Activated T-helper 2 cell treated with anti-CD3 and anti-CD28 coated beads, Interferon-gamma antibody, Interleukin-2, Interleukin-4, amounts not matched to agents 10 μg/mL and 5 μg/mL and 100 μg/mL, durations not matched to agents 14 hours and 24 hours and 36 hours (primary cell): ENCODE measurements at regions not wholly inside any gene's neighbourhood (a gene's known extent, or its start where the extent isn't known, plus 50 kb on each side); places are given as distances from the start of the nearest gene placed in this dataset.
"Not testable (repeated sequence)": the region's sequence is repeated elsewhere in the genome, so short reads cannot be mapped to it uniquely, and the experiment has no call there.

Experiments used
- DNase-seq: peaks from one replicate; pipeline ENCODE4 v3.0.0; 2021; ENCODE audit warnings: low spot score
- H3K27ac Mint-ChIP-seq: one replicate; pipeline ENCODE4 v1.8.0; 2021; ENCODE audit warnings: mixed read lengths
- H3K27me3 Mint-ChIP-seq: one replicate; pipeline ENCODE4 v1.8.0; 2021; ENCODE audit warnings: low read depth, mixed read lengths
- H3K36me3 Mint-ChIP-seq: one replicate; pipeline ENCODE4 v1.8.0; 2021; ENCODE audit warnings: low read depth, mixed read lengths
- H3K4me1 Mint-ChIP-seq: one replicate; pipeline ENCODE4 v1.8.0; 2021; ENCODE audit warnings: low read depth, mixed read lengths
- H3K4me3 Mint-ChIP-seq: one replicate; pipeline ENCODE4 v1.8.0; 2021; ENCODE audit warnings: low read depth, mild to moderate bottlenecking, moderate library complexity, mixed read lengths
- H3K9me3 Mint-ChIP-seq: one replicate; pipeline ENCODE4 v1.8.0; 2021; ENCODE audit warnings: mixed read lengths
- intact Hi-C: fragments of 100-400 bp; cut with micrococcal nuclease; formaldehyde crosslinking; loops from one replicate; pipeline ENCODE4 v1.15.1; 2023

DNA sequence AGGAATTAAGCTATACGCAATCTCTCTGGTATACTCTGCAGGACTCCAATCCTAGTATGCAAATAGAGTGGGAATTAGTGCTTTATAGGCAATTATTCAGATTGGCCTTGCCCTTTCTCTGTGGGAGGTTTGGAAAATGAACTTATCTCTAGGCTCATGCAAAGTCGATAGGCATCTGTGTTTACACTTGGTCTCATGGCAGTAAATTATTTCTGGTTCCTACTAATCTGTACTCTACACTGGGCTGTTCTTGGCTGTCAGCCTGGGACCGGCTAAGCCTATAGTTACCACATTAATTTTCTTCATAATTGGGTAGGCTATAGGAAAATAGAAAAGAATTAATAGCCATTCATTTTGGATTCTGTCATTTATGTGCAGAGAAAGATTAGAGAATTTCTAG lies 544.6 kb downstream of the AMY1C start:
- Mint-ChIP-seq H3K4me3 (no peak overlapping the region), H3K36me3 (no peaks in the 10 kb centered on the region), H3K27ac (no peak overlapping the region), H3K9me3 (peaks cover 25% of the 10 kb centered on the region), H3K27me3 (no peaks in the 10 kb centered on the region), H3K4me1 (no peaks in the 10 kb centered on the region)
- DNase-seq: no peak
- intact Hi-C loops: no loop called here

DNA sequence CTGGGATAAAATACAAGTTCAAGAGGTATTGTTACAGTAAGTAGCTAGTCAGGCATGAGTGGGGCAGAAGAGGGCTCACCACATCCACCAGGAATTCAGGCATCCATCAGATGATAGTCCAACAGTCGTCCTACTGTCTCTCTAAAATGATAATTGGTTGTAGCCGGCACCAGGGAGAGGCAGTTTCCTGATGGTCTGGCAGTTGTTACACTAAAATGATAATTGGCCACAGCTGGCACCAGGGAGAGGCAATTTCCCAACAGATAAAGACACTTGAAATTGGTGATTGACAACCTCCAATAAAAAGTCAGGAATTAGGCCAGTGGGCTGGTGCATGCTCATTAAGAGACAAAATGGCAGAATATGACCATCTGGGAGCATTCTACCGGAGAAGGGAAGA lies 545.8 kb downstream of the AMY1C start:
- peaks cover 25% of the 10 kb centered on the region for H3K9me3 Mint-ChIP-seq
- H3K4me1 Mint-ChIP-seq: no peaks in the 10 kb centered on the region
- no peak overlapping the region for H3K27ac Mint-ChIP-seq
- intact Hi-C loops: no loop called here
- no peaks in the 10 kb centered on the region for H3K27me3 Mint-ChIP-seq
- no peak overlapping the region for H3K4me3 Mint-ChIP-seq
- no peak for DNase-seq
- H3K36me3 Mint-ChIP-seq: no peaks in the 10 kb centered on the region

DNA sequence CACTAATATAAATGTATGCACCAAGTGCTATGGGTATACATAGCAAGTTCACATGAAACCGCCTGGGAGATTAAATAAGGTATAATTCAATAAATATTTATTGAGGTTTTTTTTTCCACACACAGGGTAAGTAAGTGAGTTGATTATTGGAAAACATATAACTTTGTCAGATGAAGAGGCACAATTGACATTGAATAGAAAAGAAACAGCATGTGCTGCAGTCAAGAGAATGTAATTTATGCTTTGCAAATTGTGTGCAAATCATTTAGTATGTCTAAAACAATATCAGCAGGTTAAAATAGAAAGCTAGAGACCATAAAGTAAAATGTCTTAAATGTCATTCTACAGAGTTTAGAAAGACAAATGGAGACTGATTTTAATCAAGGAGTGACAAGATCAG lies 560.0 kb downstream of the AMY1C start:
- DNase-seq: no peak
- Mint-ChIP-seq H3K9me3 (peaks cover 47% of the 10 kb centered on the region), H3K4me1 (no peaks in the 10 kb centered on the region), H3K36me3 (no peaks in the 10 kb centered on the region), H3K27ac (no peak overlapping the region), H3K4me3 (no peak overlapping the region), H3K27me3 (no peaks in the 10 kb centered on the region)
- intact Hi-C loops: no loop called here

DNA sequence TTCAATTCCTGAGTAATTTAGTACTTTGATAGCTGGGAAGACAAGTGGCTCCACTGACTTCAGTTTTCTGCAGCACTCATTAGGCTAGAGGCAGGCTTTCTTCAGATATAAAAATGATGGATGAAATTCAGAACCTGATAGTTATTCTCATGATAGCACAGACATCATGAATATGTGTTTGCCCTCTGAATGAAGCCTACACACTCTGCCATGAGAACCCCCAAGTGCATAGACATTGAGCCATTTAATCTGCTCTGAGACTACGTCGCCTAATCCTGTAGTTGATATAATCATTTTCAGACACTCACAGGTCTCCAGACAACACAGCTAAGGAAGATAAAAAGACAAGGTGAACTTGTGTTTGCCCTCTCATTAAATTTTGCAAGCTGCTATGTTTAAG lies 566.1 kb downstream of the AMY1C start:
- Mint-ChIP-seq H3K4me1 (no peaks in the 10 kb centered on the region), H3K27me3 (no peaks in the 10 kb centered on the region), H3K4me3 (no peak overlapping the region), H3K27ac (no peak overlapping the region), H3K36me3 (no peaks in the 10 kb centered on the region), H3K9me3 (peaks cover 43% of the 10 kb centered on the region)
- intact Hi-C loops: no loop called here
- no peak for DNase-seq

DNA sequence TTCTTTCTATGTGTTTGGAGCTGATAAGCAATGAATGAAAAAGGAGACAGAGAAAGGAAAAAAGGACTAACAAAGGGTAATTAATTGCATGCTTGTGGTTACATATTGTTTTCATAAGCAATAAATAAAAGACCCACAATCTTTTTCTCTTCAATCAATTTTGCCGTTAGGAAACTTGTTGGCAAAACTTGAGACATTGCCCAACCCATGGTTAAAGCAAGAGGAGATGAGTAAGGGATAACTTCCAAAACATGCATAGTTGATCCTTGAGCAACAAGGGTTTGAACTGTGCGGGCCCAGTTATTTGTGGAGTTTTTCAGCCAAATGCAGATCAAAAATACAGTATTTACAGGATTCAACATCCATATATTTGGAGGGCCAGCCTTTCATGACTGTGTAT lies 572.4 kb downstream of the AMY1C start:
- Mint-ChIP-seq H3K36me3 (no peaks in the 10 kb centered on the region), H3K4me1 (no peaks in the 10 kb centered on the region), H3K4me3 (no peak overlapping the region), H3K9me3 (peaks cover 30% of the 10 kb centered on the region), H3K27me3 (no peaks in the 10 kb centered on the region), H3K27ac (no peak overlapping the region)
- DNase-seq: no peak
- intact Hi-C loops: no loop called here

DNA sequence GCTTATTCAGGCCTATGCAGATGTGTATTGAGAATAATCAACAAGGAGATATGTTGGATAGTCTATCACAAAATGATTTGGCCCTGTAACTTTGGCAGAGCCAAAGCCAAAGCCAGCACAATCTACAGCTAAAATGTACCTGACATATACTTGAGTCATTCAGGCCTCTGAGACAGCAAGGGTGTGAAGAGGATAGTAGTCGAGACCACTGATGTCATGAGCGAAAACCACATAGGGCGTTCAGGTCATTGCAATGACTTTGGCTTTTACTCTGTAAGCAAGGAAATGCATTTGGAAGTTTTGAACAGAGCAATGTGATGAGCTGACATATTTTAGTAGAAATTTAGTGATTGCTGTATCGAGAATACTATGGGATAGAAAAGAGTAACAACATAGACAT lies 579.6 kb downstream of the AMY1C start:
- H3K36me3 Mint-ChIP-seq: no peaks in the 10 kb centered on the region
- H3K4me1 Mint-ChIP-seq: no peaks in the 10 kb centered on the region
- intact Hi-C loops: no loop called here
- H3K9me3 Mint-ChIP-seq: peaks cover 36% of the 10 kb centered on the region
- H3K27me3 Mint-ChIP-seq: no peaks in the 10 kb centered on the region
- no peak for DNase-seq
- no peak overlapping the region for H3K27ac Mint-ChIP-seq
- no peak overlapping the region for H3K4me3 Mint-ChIP-seq

DNA sequence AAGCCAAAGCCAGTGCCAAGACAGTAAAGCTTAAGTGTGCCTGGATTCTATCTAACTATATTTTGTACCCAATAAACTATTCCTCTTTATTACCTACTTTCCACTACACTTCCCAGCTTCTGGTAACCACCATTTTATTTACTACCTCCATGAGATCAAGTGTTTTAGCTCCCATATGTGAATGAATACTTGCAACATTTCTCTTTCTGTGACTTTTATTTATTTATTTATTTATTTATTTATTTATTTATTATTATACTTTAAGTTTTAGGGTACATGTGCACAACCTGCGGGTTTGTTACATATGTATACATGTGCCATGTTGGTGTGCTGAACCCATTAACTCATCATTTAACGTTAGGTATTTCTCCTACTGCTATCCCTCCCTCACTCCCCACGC lies 582.1 kb downstream of the AMY1C start:
- peaks cover 47% of the 10 kb centered on the region for H3K9me3 Mint-ChIP-seq
- no peaks in the 10 kb centered on the region for H3K4me1 Mint-ChIP-seq
- H3K27me3 Mint-ChIP-seq: no peaks in the 10 kb centered on the region
- intact Hi-C loops: no loop called here
- DNase-seq: no peak
- no peak overlapping the region for H3K4me3 Mint-ChIP-seq
- no peaks in the 10 kb centered on the region for H3K36me3 Mint-ChIP-seq
- H3K27ac Mint-ChIP-seq: no peak overlapping the region

DNA sequence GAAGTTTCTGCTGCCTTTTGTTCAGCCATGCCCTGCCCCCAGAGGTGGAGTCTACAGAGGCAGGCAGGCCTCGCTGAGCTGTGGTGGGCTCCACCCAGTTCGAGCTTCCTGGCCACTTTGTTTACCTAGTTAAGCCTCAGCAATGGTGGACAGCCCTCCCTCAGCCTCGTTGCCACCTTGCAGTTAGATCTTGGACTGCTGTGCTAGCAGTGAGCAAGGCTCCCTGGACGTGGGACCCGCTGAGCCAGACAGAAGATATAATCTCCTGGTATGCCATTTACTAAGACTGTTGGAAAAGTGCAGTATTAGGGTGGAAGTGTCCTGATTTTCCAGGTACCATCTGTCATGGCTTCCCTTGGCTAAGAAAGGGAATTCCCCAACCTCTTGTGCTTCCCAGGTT lies 588.2 kb downstream of the AMY1C start:
- H3K36me3 Mint-ChIP-seq, H3K27ac Mint-ChIP-seq, H3K4me3 Mint-ChIP-seq, H3K27me3 Mint-ChIP-seq, intact Hi-C loops, DNase-seq, H3K4me1 Mint-ChIP-seq: not testable (repeated sequence)
- peaks cover 58% of the 10 kb centered on the region for H3K9me3 Mint-ChIP-seq

DNA sequence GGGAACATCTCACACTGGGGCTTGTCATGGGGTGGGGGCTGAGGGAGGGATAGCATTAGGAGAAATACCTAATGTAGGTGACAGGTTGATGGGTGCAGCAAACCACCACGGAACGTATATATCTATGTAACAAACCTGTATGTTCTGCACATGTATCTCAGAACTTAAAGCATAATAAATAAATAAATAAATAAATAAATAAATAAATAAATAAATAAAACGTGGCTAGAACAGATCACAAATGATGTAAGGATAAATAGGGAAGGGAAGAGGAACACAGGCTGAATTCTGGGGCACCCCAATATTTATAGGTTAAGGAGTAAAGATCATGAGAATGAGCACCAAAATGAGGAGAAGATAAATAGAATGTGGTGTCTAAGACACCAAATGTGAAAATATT lies 592.2 kb downstream of the AMY1C start:
- H3K27me3 Mint-ChIP-seq: no peaks in the 10 kb centered on the region
- H3K4me3 Mint-ChIP-seq: no peak overlapping the region
- no peak overlapping the region for H3K27ac Mint-ChIP-seq
- H3K9me3 Mint-ChIP-seq: peaks cover 51% of the 10 kb centered on the region
- no peak for DNase-seq
- H3K4me1 Mint-ChIP-seq: no peaks in the 10 kb centered on the region
- H3K36me3 Mint-ChIP-seq: no peaks in the 10 kb centered on the region
- intact Hi-C loops: no loop called here

DNA sequence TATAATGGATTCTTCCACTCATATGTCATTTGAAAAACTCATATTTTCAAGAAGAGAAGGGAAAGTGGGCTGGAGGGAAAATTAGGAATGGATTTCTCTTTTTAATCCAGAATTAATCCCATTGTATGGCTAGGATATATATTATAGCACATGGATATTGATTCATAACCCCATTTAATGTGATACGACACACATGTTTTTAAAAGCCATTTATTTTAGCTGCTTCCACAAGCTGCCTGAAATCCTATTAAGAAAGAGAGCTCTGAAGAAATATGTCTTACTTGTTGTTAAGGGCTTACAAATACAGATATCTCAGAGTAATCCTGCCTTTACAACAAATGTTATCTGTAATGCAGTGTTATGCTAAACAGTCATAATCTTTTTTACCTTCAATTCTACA lies 598.6 kb downstream of the AMY1C start:
- Mint-ChIP-seq H3K27me3 (no peaks in the 10 kb centered on the region), H3K9me3 (peaks cover 42% of the 10 kb centered on the region)
- intact Hi-C loops: no loop called here

DNA sequence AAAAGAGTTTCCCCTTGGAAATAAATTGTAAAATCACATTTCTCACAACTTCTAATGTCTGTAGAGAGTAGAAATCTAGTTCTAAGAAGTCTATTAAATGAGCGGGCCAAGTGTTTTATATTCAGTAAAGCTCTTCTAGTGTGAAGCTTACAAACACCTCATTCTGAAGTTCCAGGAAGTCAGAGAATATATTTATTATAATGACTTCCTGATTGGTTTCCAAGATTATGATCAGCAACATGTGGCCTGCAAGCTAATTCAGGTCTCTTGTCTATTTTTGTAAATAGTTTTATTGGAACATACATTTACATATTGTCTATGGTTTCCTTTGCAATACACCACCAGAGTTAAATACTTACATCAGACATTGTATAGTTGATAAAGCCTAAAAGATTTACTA lies 603.9 kb downstream of the AMY1C start:
- Mint-ChIP-seq H3K9me3 (peaks cover 20% of the 10 kb centered on the region), H3K36me3 (no peaks in the 10 kb centered on the region), H3K4me1 (no peaks in the 10 kb centered on the region), H3K27ac (no peak overlapping the region), H3K27me3 (no peaks in the 10 kb centered on the region), H3K4me3 (no peak overlapping the region)
- intact Hi-C loops: no loop called here
- no peak for DNase-seq

More for the DNA sequence above, 598.6 kb downstream of the AMY1C start:
- no peak for DNase-seq
- Mint-ChIP-seq H3K27ac (no peak overlapping the region), H3K4me3 (no peak overlapping the region), H3K36me3 (no peaks in the 10 kb centered on the region), H3K4me1 (no peaks in the 10 kb centered on the region)

DNA sequence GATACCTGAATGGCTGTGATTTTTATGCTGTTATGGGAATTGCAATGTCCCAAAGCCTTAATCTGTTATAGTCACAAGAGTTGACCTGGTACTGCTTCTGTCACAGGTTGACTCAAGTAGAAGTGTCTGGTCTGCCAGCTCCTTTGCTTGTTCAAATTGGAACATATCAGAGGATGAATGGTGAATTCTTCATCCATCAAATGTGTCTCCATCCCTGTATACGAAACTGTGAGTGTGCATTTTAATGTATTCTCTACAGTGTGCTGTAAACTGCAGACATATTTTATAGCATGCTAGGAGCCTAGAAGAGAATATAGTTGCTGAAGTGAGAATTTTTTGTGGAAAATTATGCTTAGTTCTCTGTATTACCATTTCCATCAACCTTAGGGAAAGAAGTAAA lies 608.4 kb downstream of the AMY1C start:
- peaks cover 30% of the 10 kb centered on the region for H3K9me3 Mint-ChIP-seq
- no peak overlapping the region for H3K27ac Mint-ChIP-seq
- no peaks in the 10 kb centered on the region for H3K36me3 Mint-ChIP-seq
- no peaks in the 10 kb centered on the region for H3K4me1 Mint-ChIP-seq
- intact Hi-C loops: no loop called here
- no peak overlapping the region for H3K4me3 Mint-ChIP-seq
- H3K27me3 Mint-ChIP-seq: no peaks in the 10 kb centered on the region
- DNase-seq: no peak

DNA sequence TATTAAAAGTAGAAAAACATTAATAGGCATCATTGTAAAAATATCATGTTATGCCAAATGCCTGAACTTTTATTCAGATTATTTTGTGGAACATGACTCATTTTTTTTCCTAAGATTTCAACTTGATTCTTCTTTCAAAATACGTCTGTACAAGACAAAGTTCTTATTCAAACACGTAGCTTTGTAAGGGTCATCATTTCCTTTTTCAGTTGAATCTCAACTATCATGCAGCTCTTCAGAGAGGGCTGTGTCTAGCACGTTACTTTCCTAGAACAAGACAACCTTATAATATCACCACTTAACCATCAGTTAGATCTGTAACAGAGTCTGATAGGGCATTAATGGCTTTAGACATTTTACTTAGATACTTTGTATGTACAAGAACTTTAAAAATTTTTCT lies 608.9 kb downstream of the AMY1C start:
- DNase-seq: no peak
- Mint-ChIP-seq H3K4me3 (no peak overlapping the region), H3K36me3 (no peaks in the 10 kb centered on the region), H3K9me3 (peaks cover 31% of the 10 kb centered on the region), H3K27ac (no peak overlapping the region), H3K27me3 (no peaks in the 10 kb centered on the region), H3K4me1 (no peaks in the 10 kb centered on the region)
- intact Hi-C loops: no loop called here

DNA sequence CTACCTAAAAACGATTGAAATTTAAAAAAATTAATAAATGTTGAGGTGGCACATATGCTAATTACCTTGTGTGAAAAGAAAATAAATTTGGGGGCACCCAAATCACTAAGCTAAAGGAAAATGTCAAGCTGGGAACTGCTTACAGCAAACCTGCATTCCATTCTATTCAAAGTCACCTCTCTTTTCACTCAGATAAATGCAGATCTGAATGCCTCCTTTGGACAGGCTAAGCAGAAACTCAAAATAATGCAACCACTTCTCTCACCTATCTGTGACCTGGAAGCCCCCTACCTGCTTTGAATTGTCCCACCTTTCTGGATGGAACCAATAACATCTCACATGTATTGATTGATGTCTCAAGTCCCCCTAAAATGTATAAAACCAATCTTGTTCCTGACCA lies 628.7 kb downstream of the AMY1C start:
- intact Hi-C loops: no loop called here

More for the DNA sequence above, 628.7 kb downstream of the AMY1C start:
- no peak overlapping the region for H3K4me3 Mint-ChIP-seq
- DNase-seq: no peak
- no peaks in the 10 kb centered on the region for H3K27me3 Mint-ChIP-seq
- H3K36me3 Mint-ChIP-seq: no peaks in the 10 kb centered on the region
- no peaks in the 10 kb centered on the region for H3K4me1 Mint-ChIP-seq
- H3K9me3 Mint-ChIP-seq: peaks cover 36% of the 10 kb centered on the region
- H3K27ac Mint-ChIP-seq: no peak overlapping the region
